HepG2 (cell line): ENCODE measurements at regions not wholly inside any gene's neighbourhood (a gene's known extent, or its start where the extent isn't known, plus 50 kb on each side); places are given as distances from the start of the nearest gene placed in this dataset.

Experiments used
- ATAC-seq: fragments of 200-7000 bp; cut with Tn5 transposase; 3 replicates; pipeline ENCODE4 v1.9.1; 2020; ENCODE audit warnings: mild to moderate bottlenecking, moderate library complexity
- BruUV-seq: library from RNA; stranded (reverse); fragments of 400-500 nt; replicated peaks from 2 replicates; lab custom pipeline; 2021; lab: Mats Ljungman, UMichigan
- CTCF ChIA-PET: fragments of 300-600 bp; formaldehyde crosslinking; extraction: SDS; loops from one replicate; lab custom pipeline; 2021; ENCODE audit warnings: low total read pairs, inconsistent platforms, low intra/inter-chr PET ratio; lab: Yijun Ruan, JAX
- POLR2A ChIA-PET: fragments of 350-600 bp; sonication (Branson Sonifier 250); formaldehyde crosslinking; loops from one replicate; lab custom pipeline; 2020; ENCODE audit warnings: antibody characterized with exemption, inconsistent platforms; lab: Yijun Ruan, JAX
- DNase-seq: peaks from one replicate; pipeline ENCODE4 v3.0.0-alpha.2; 2015; ENCODE audit warnings: low spot score
- FAIRE-seq: peaks from 3 replicates; lab custom pipeline; 2011; peaks lifted over from hg19 to GRCh38; lab: Jason Lieb, UNC
- H2AFZ ChIP-seq: one replicate; pipeline ENCODE4 v1.6.1; 2011; ENCODE audit warnings: low read length, inconsistent platforms
- H3K27ac ChIP-seq: fragments of 300-600 bp; 3 replicates; pipeline ENCODE4 v1.8.0; 2011; ENCODE audit warnings: mixed run types, mild to moderate bottlenecking, mixed read lengths, low read length, inconsistent platforms; ENCODE audit not compliant: insufficient read depth; ENCODE audit errors: extremely low read length
- H3K27me3 ChIP-seq, 2 experiments: fragments of 200-600 bp in 1 of 2; 2 replicates in 1 of 2; 3 replicates in 1 of 2; pipeline versions ENCODE4 v1.6.0 to v1.8.0; 2011; ENCODE audit warnings: low read length in 2 of 2, mild to moderate bottlenecking in 2 of 2, moderate library complexity in 2 of 2, inconsistent platforms in 1 of 2; ENCODE audit not compliant: insufficient read depth in 2 of 2, control insufficient read depth in 1 of 2
- H3K36me3 ChIP-seq, 2 experiments: fragments of 200-600 bp in 1 of 2; replicated peaks in 1 of 2; 2 replicates in 1 of 2; 3 replicates in 1 of 2; pipeline versions ENCODE4 v1.5.1 to v1.8.0; 2011; ENCODE audit warnings: low read length in 2 of 2, inconsistent platforms in 1 of 2; ENCODE audit not compliant: insufficient read depth in 2 of 2, control insufficient read depth in 1 of 2
- H3K4me1 ChIP-seq: 2 replicates; pipeline ENCODE4 v1.5.1; 2012; ENCODE audit warnings: low read length, inconsistent platforms; ENCODE audit not compliant: insufficient read depth
- H3K4me2 ChIP-seq: 2 replicates; pipeline ENCODE4 v1.6.0; 2011; ENCODE audit warnings: low read depth, low read length, inconsistent platforms
- H3K4me3 ChIP-seq, 3 experiments: fragments of 200-600 bp in 1 of 3; sonication (generic), shearing (Covaris generic) in 1 of 3; replicated peaks in 1 of 3; 2 replicates each; pipeline ENCODE4 v1.5.1; 2011 to 2016; ENCODE audit warnings: low read length in 3 of 3, inconsistent platforms in 2 of 3, low read depth in 2 of 3, mild to moderate bottlenecking in 2 of 3, control low read depth in 1 of 3, mixed read lengths in 1 of 3; ENCODE audit not compliant: insufficient read depth in 1 of 3
- H3K79me2 ChIP-seq: one replicate; pipeline ENCODE4 v1.6.1; 2011; ENCODE audit warnings: low read length, inconsistent platforms; ENCODE audit not compliant: insufficient read depth
- H3K9ac ChIP-seq: 2 replicates; pipeline ENCODE4 v1.6.0; 2011; ENCODE audit warnings: mild to moderate bottlenecking, low read depth, low read length, inconsistent platforms; ENCODE audit not compliant: insufficient read depth
- H3K9me3 ChIP-seq: 2 replicates; pipeline ENCODE4 v1.5.1; 2012; ENCODE audit warnings: mild to moderate bottlenecking, low read length
- H4K20me1 ChIP-seq: 2 replicates; pipeline ENCODE4 v1.6.0; 2011; ENCODE audit warnings: inconsistent platforms, mild to moderate bottlenecking, low read length, moderate library complexity; ENCODE audit not compliant: insufficient read depth
- AHDC1 ChIP-seq: sonication (generic); formaldehyde crosslinking; IDR thresholded peaks from 2 replicates; pipeline ENCODE4 v1.5.1; 2020; ENCODE audit warnings: mild to moderate bottlenecking, missing genetic modification reagents, borderline replicate concordance
- ATF5 ChIP-seq: sonication (generic); formaldehyde crosslinking; IDR thresholded peaks from 2 replicates; pipeline ENCODE4 v1.4.0; 2020; ENCODE audit warnings: mild to moderate bottlenecking, low read depth, missing genetic modification reagents
- DMAP1 ChIP-seq: IDR thresholded peaks from 2 replicates; pipeline ENCODE4 v1.6.1; 2016
- ELF3 ChIP-seq: IDR thresholded peaks from 2 replicates; pipeline ENCODE4 v1.6.1; 2016; ENCODE audit warnings: missing genetic modification reagents, missing compliant biosample characterization
- ETS1 ChIP-seq: sonication (generic); formaldehyde crosslinking; IDR thresholded peaks from 2 replicates; pipeline ENCODE4 v1.4.0; 2020; ENCODE audit warnings: missing genetic modification reagents
- ETV6 ChIP-seq: sonication (generic); formaldehyde crosslinking; conservative IDR thresholded peaks from 2 replicates; pipeline ENCODE4 v1.4.0; 2020; ENCODE audit warnings: missing genetic modification reagents
- HNRNPLL ChIP-seq: fragments of 200-400 bp; formaldehyde crosslinking; IDR thresholded peaks from 2 replicates; pipeline ENCODE4 v1.6.1; 2017; ENCODE audit warnings: mild to moderate bottlenecking, low read depth, low read length; ENCODE audit not compliant: poor library complexity, severe bottlenecking
- RBAK ChIP-seq: sonication (generic); formaldehyde crosslinking; IDR thresholded peaks from 2 replicates; pipeline ENCODE4 v1.5.1; 2020; ENCODE audit warnings: mild to moderate bottlenecking, missing genetic modification reagents
- TRAFD1 ChIP-seq: sonication (generic); formaldehyde crosslinking; IDR thresholded peaks from 2 replicates; pipeline ENCODE4 v1.5.1; 2020; ENCODE audit warnings: missing genetic modification reagents, mild to moderate bottlenecking, borderline replicate concordance
- XBP1 ChIP-seq: sonication (generic); formaldehyde crosslinking; IDR thresholded peaks from 2 replicates; pipeline ENCODE4 v1.5.0; 2020; ENCODE audit warnings: missing genetic modification reagents
- ZFP62 ChIP-seq: sonication (generic); formaldehyde crosslinking; IDR thresholded peaks from 2 replicates; pipeline ENCODE4 v1.4.0; 2020; ENCODE audit warnings: missing genetic modification reagents
- ZNF280B ChIP-seq: sonication (generic); formaldehyde crosslinking; IDR thresholded peaks from 2 replicates; pipeline ENCODE4 v1.5.0; 2020; ENCODE audit warnings: missing genetic modification reagents, mild to moderate bottlenecking, borderline replicate concordance
- ZNF530 ChIP-seq: sonication (generic); formaldehyde crosslinking; IDR thresholded peaks from 2 replicates; pipeline ENCODE4 v1.5.0; 2020; ENCODE audit warnings: low read depth, mild to moderate bottlenecking, missing genetic modification reagents
- ZNF709 ChIP-seq: sonication (generic); formaldehyde crosslinking; IDR thresholded peaks from 2 replicates; pipeline ENCODE4 v1.5.0; 2020; ENCODE audit warnings: mild to moderate bottlenecking, missing genetic modification reagents
- WGBS: methylation state at CpG from one replicate; pipeline ENCODE4 v1.1.6; 2017; ENCODE audit warnings: low lambda C conversion rate; 5-methylcytosine and 5-hydroxymethylcytosine counted together
- in situ Hi-C: cut with HindIII; loops from 2 replicates; pipeline ENCODE4 v1.10.0; 2017; ENCODE audit warnings: low pct_unique_long_range_greater_than_20kb; ENCODE audit not compliant: extremely low pct_ligation_motif_present
- intact Hi-C: fragments of 100-400 bp; cut with micrococcal nuclease; formaldehyde crosslinking; loops from one replicate; pipeline ENCODE4 v1.10.0; 2022; ENCODE audit not compliant: unreplicated experiment

GRCh38 chr2:62398356-62398755, 107.6 kb downstream of the TMEM17 start:
- FAIRE-seq = no peak
- H3K27me3 ChIP-seq = no peaks in the 10 kb centered on the region
- H4K20me1 ChIP-seq = no peaks in the 10 kb centered on the region
- no peak overlapping the region for H3K9ac ChIP-seq
- ChIA-PET CTCF (no interaction called here), POLR2A (no interaction called here)
- WGBS = 40% methylated on average over 3 of the region's 3 CpGs
- H3K4me3 ChIP-seq = no peak overlapping the region
- H3K4me2 ChIP-seq = no peak overlapping the region
- no peaks in the 10 kb centered on the region for H3K4me1 ChIP-seq
- no peak overlapping the region for H3K27ac ChIP-seq
- ATAC-seq = no peak
- H2AFZ ChIP-seq = no peak overlapping the region
- intact Hi-C loops = no loop called here
- no TSS peak for BruUV-seq
- no peaks in the 10 kb centered on the region for H3K9me3 ChIP-seq
- no peak for DNase-seq
- no peaks in the 10 kb centered on the region for H3K36me3 ChIP-seq
- H3K79me2 ChIP-seq = no peaks in the 10 kb centered on the region
- in situ Hi-C loops = no loop called here
- TF ChIP-seq ZFP62 (CRISPR knock-in tag) (no peak), AHDC1 (no peak), ELF3 (CRISPR knock-in tag) (no peak), ZNF530 (CRISPR knock-in tag) (no peak), ETS1 (CRISPR knock-in tag) (no peak), XBP1 (no peak), ZNF709 (CRISPR knock-in tag) (no peak), ZNF280B (CRISPR knock-in tag) (no peak), DMAP1 (CRISPR knock-in tag) (no peak), TRAFD1 (CRISPR knock-in tag) (no peak), ATF5 (CRISPR knock-in tag) (no peak), HNRNPLL (no peak), RBAK (CRISPR knock-in tag) (no peak), ETV6 (CRISPR knock-in tag) (no peak)
